Calu3 (cell line): ENCODE measurements at regions not wholly inside any gene's neighbourhood (a gene's known extent, or its start where the extent isn't known, plus 50 kb on each side); places are given as distances from the start of the nearest gene placed in this dataset.

Experiments used
- BruUV-seq: library from RNA; stranded (reverse); fragments of 400-500 nt; replicated peaks from 2 replicates; lab custom pipeline; 2021; lab: Mats Ljungman, UMichigan
- CTCF ChIA-PET: fragments of 300-600 bp; sonication (Branson Sonifier 250); formaldehyde crosslinking; loops from one replicate; lab custom pipeline; 2022; ENCODE audit warnings: antibody characterized with exemption; lab: Charles Lee
- DNase-seq: peaks from one replicate; pipeline ENCODE4 v3.0.0; 2022
- H3K27ac Mint-ChIP-seq: one replicate; pipeline ENCODE4 v1.8.0; 2022; ENCODE audit warnings: mixed read lengths; ENCODE audit not compliant: unreplicated experiment
- H3K27me3 Mint-ChIP-seq: one replicate; pipeline ENCODE4 v1.8.0; 2022; ENCODE audit warnings: mixed read lengths; ENCODE audit not compliant: unreplicated experiment
- H3K36me3 Mint-ChIP-seq: one replicate; pipeline ENCODE4 v1.8.0; 2022; ENCODE audit warnings: mild to moderate bottlenecking, moderate library complexity, mixed read lengths; ENCODE audit not compliant: insufficient read depth, unreplicated experiment
- H3K4me1 Mint-ChIP-seq: one replicate; pipeline ENCODE4 v1.8.0; 2022; ENCODE audit warnings: mild to moderate bottlenecking, low read depth, mixed read lengths; ENCODE audit not compliant: unreplicated experiment
- H3K4me3 Mint-ChIP-seq: one replicate; pipeline ENCODE4 v1.8.0; 2022; ENCODE audit warnings: mild to moderate bottlenecking, low read depth, moderate library complexity, mixed read lengths; ENCODE audit not compliant: unreplicated experiment
- H3K9me3 Mint-ChIP-seq: one replicate; pipeline ENCODE4 v1.8.0; 2022; ENCODE audit warnings: low read depth, mixed read lengths; ENCODE audit not compliant: unreplicated experiment
- intact Hi-C: fragments of 100-400 bp; cut with micrococcal nuclease; formaldehyde crosslinking; loops from one replicate; pipeline ENCODE4 v1.10.0; 2022; ENCODE audit not compliant: unreplicated experiment
- TF ChIP-seq, protein P1 (sequence below): fragments of 200-600 bp; IDR thresholded peaks from one replicate; pipeline ENCODE4 v1.8.0; 2022; ENCODE audit warnings: antibody characterized with exemption; ENCODE audit not compliant: unreplicated experiment

DNA sequence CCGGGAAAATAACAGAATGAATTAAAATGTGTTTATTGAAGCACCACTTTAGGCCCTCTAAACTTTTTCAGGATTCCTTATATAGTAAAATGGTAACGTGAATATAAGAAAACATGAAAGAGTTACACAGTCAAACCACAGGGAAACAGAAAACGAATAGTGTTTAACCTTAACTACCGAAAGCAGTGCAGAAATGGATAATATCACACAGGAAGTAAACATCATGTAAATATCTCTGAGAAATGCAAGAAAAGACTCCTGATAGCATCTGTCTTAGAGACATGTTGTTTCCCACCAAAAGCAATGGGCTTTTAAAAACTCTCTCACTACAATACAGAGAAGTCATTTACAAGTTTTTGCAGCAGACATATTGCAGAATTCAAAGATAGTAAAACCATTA lies 323.9 kb upstream of the CXXC4 start:
- Mint-ChIP-seq H3K9me3 (no peaks in the 10 kb centered on the region), H3K36me3 (no peaks in the 10 kb centered on the region), H3K27me3 (no peaks in the 10 kb centered on the region), H3K4me3 (no peak overlapping the region), H3K4me1 (no peaks in the 10 kb centered on the region), H3K27ac (no peak overlapping the region)
- TF ChIP-seq, protein P1, sequence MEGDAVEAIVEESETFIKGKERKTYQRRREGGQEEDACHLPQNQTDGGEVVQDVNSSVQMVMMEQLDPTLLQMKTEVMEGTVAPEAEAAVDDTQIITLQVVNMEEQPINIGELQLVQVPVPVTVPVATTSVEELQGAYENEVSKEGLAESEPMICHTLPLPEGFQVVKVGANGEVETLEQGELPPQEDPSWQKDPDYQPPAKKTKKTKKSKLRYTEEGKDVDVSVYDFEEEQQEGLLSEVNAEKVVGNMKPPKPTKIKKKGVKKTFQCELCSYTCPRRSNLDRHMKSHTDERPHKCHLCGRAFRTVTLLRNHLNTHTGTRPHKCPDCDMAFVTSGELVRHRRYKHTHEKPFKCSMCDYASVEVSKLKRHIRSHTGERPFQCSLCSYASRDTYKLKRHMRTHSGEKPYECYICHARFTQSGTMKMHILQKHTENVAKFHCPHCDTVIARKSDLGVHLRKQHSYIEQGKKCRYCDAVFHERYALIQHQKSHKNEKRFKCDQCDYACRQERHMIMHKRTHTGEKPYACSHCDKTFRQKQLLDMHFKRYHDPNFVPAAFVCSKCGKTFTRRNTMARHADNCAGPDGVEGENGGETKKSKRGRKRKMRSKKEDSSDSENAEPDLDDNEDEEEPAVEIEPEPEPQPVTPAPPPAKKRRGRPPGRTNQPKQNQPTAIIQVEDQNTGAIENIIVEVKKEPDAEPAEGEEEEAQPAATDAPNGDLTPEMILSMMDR = no peak
- intact Hi-C loops = no loop called here
- CTCF ChIA-PET = no interaction called here
- BruUV-seq = no TSS peak
- no peak for DNase-seq

DNA sequence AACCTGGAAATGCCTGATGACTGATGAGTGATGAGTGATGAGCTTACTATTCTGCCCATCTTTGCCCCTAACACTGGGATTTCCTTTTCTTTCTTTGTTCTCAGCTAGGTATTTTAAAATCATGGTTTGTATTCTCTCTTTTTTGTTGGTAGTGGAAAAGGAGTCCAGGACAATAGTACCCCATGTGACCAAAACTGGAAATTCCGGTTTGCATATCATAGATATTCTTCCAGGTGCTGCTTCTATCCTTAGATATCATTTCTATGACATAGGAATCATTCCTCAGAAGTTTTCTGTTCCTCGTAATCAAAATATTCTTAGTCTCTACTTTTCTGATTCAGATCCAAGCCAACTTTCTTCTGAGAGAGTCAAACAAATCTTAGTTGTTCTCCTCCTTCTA lies 320.5 kb upstream of the TET2 start:
- H3K36me3 Mint-ChIP-seq = no peaks in the 10 kb centered on the region
- peak; percentile 7 for DNase-seq
- no peaks in the 10 kb centered on the region for H3K27me3 Mint-ChIP-seq
- CTCF ChIA-PET = interaction anchor here (0.7 kb wide), 1 partner anchor 501 kb away, joined by 3 read pairs; no protein-coding TSS in a partner anchor
- TF ChIP-seq, protein P1 = no peak
- H3K27ac Mint-ChIP-seq = no peak overlapping the region
- no peaks in the 10 kb centered on the region for H3K4me1 Mint-ChIP-seq
- intact Hi-C loops = no loop called here
- no TSS peak for BruUV-seq
- H3K9me3 Mint-ChIP-seq = no peaks in the 10 kb centered on the region
- no peak overlapping the region for H3K4me3 Mint-ChIP-seq

DNA sequence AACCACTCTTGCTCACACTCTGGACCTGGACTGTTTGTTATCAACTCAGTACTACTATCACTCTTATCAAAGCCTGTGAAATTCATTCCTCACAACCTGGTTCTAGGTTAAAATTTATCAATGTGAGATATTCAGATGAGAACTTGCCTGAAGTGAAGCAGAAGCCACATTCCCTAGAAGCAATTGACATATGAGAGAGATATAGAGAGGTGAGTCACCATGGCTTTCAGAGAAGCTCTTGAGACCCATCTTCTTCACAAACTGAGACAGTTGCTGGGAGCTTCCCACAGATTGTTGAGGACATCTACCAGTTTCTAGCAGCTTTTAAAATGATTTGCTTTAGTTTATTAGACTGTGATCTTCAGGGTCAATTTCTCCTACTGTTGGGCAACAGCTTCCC lies 316.9 kb upstream of the TET2 start:
- no peaks in the 10 kb centered on the region for H3K4me1 Mint-ChIP-seq
- no peaks in the 10 kb centered on the region for H3K27me3 Mint-ChIP-seq
- no peaks in the 10 kb centered on the region for H3K9me3 Mint-ChIP-seq
- H3K4me3 Mint-ChIP-seq = no peak overlapping the region
- no peaks in the 10 kb centered on the region for H3K36me3 Mint-ChIP-seq
- no peak for DNase-seq
- BruUV-seq = no TSS peak
- TF ChIP-seq, protein P1 = no peak
- CTCF ChIA-PET = no interaction called here
- intact Hi-C loops = no loop called here
- H3K27ac Mint-ChIP-seq = no peak overlapping the region

DNA sequence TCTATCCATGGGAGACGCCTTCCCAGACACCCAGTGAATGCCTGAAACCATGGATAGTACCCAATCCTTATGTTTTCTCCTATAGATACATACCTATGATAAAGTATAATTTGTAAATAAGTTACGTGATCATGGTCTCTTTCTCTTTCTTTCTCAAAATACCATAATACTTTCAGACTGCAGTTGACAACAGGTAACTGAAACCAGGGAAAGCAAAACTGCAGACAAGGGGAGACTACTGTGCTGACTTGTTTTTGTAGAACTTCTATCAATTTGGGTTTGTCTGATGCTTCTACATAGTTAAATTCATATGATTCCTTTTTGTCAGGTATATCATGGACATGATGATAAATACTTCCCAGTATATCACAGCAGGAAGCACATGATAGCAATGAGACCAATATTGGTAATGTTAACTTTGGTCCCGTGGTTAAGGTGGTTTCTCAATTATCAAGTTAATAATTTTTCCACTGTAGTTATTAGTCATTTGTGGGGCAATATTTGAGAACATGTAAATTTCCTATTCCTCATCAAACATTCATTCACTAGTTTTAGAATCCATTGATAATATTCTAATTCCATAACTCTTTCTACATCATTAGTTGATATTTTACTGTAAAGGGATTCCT lies 298.0 kb upstream of the TET2 start:
- Mint-ChIP-seq H3K9me3 (no peaks in the 10 kb centered on the region), H3K4me1 (no peaks in the 10 kb centered on the region), H3K4me3 (no peak overlapping the region), H3K36me3 (no peaks in the 10 kb centered on the region), H3K27me3 (no peaks in the 10 kb centered on the region), H3K27ac (no peak overlapping the region)
- BruUV-seq = no TSS peak
- CTCF ChIA-PET = no interaction called here
- no peak for DNase-seq
- intact Hi-C loops = no loop called here
- TF ChIP-seq, protein P1 = no peak
